ENCODE measurements at regions not wholly inside any gene's neighbourhood (a gene's known extent, or its start where the extent isn't known, plus 50 kb on each side); places are given as distances from the start of the nearest gene placed in this dataset.

DNA sequence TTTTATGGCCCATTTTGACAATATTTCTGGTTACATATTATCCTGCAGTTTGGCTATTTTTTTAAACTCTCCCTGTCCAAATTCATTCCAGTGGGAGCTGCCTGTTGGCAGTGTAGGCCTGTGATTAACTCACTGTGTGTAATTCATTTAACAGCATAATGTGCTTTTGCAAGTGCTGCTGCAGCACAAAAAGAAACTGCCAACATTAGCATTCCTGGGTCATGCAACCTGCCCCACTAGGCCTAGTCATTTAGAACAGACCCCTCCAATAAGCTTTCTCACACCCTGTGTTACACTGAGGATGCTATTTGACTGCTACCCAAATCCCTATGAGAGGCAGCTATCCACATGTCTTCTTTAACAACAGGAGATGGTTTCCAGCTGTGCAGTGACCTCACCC, 251.2 kb upstream of the UBE2E2 start:
- Histone ChIP-seq H3K4me3 (replicated peaks in 1 of 2; ENCODE audit: low read depth in 1 of 2, low read length in 2 of 2) (no peak overlapping the region), H3K36me3 (ENCODE audit: control insufficient read depth in 1 of 2, insufficient read depth in 2 of 2, low read length in 2 of 2) (no peaks in the 10 kb centered on the region), H3K9me3 (ENCODE audit: control insufficient read depth in 1 of 2, insufficient read depth in 1 of 2, low read depth in 1 of 2, low read length in 2 of 2) (no peaks in the 10 kb centered on the region), H3K4me1 (ENCODE audit: control insufficient read depth in 1 of 2, insufficient read depth in 2 of 2, low read length in 2 of 2) (no peaks in the 10 kb centered on the region), H2AFZ (ENCODE audit: low read depth, low read length, poor library complexity, severe bottlenecking) (no peak overlapping the region), H3K9me2 (ENCODE audit: insufficient read depth) (no peaks in the 10 kb centered on the region), H3K27me3 (ENCODE audit: insufficient read depth, low read length) (no peaks in the 10 kb centered on the region), H3K4me2 (ENCODE audit: low read length) (no peak overlapping the region), H4K20me1 (ENCODE audit: insufficient read depth) (no peaks in the 10 kb centered on the region), H3K27ac (ENCODE audit: low read depth, low read length) (no peak overlapping the region), H3K79me2 (ENCODE audit: insufficient read depth, low read length) (no peaks in the 10 kb centered on the region), H3K9ac (ENCODE audit: low read length) (no peak overlapping the region)
- no peak for TF ChIP-seq ELF1 (IDR thresholded peaks at IDR 0.05; ENCODE audit: borderline replicate concordance, low read depth)
- TF ChIP-seq, protein P1, sequence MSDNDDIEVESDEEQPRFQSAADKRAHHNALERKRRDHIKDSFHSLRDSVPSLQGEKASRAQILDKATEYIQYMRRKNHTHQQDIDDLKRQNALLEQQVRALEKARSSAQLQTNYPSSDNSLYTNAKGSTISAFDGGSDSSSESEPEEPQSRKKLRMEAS (IDR thresholded peaks at IDR 0.05): no peak
- TF ChIP-seq RAD21 (IDR thresholded peaks at IDR 0.05; ENCODE audit: low read depth): no peak
- no peak for TF ChIP-seq TCF7L2 (IDR thresholded peaks at IDR 0.05; ENCODE audit: borderline replicate concordance, extremely low read depth, insufficient read depth, insufficient read length)
- TF ChIP-seq POLR2A (IDR thresholded peaks at IDR 0.05; ENCODE audit: borderline replicate concordance, extremely low read depth, insufficient read depth, insufficient read length): no peak
- no peak for TF ChIP-seq SRF (IDR thresholded peaks at IDR 0.05; ENCODE audit: low read depth)
- TF ChIP-seq CTCF (IDR thresholded peaks at IDR 0.05 in 2 of 3, conservative IDR thresholded peaks at IDR 0.05 in 1 of 3; ENCODE audit: borderline replicate concordance in 1 of 3, insufficient read depth in 1 of 3, low read depth in 2 of 3, low read length in 2 of 3): no peak
- no peak for TF ChIP-seq SP1 (IDR thresholded peaks at IDR 0.05; ENCODE audit: low read depth)
- no peak for TF ChIP-seq JUND (IDR thresholded peaks at IDR 0.05)
- TF ChIP-seq POLR2AphosphoS5 (IDR thresholded peaks at IDR 0.05; ENCODE audit: low read depth, low read length): no peak
- no peak for TF ChIP-seq REST (IDR thresholded peaks at IDR 0.05; ENCODE audit: low read depth)
- TF ChIP-seq CBX3 (IDR thresholded peaks at IDR 0.05; ENCODE audit: low read depth): no peak
- TF ChIP-seq EZH2phosphoT487 (IDR thresholded peaks at IDR 0.05; ENCODE audit: borderline replicate concordance): no peak
- TF ChIP-seq ZBTB33 (IDR thresholded peaks at IDR 0.05; ENCODE audit: extremely low read depth, insufficient replicate concordance, low read length): no peak
- no peak for TF ChIP-seq EZH2 (IDR thresholded peaks at IDR 0.05)
- TF ChIP-seq EGR1 (IDR thresholded peaks at IDR 0.05; ENCODE audit: low read depth): no peak
- TF ChIP-seq SIN3A (IDR thresholded peaks at IDR 0.05; ENCODE audit: low read depth): no peak
- TF ChIP-seq ZFX (IDR thresholded peaks at IDR 0.05): no peak
- no peak for TF ChIP-seq CEBPB (IDR thresholded peaks at IDR 0.05; ENCODE audit: low read depth)
- no peak for TF ChIP-seq ATF3 (IDR thresholded peaks at IDR 0.05)
- ChIA-PET RAD21 (ENCODE audit: low non-redundant PET in 1 of 2, low total read pairs in 2 of 2, uncharacterized antibody in 2 of 2, unreplicated experiment in 2 of 2) (no interaction called here), POLR2A (no interaction called here), CTCF (interaction anchor here (1.5 kb wide), 1 partner anchor 9 kb away, joined by 3 read pairs; no protein-coding TSS in a partner anchor)
- ATAC-seq (no peak), DNase-seq (ENCODE audit: low read depth, low spot score) (no peak)
- no TSS peak for BruUV-seq (replicated peaks)
- intact Hi-C loops (cut with micrococcal nuclease): no loop called here
